ENCODE measurements at regions not wholly inside any gene's neighbourhood (a gene's known extent, or its start where the extent isn't known, plus 50 kb on each side); places are given as distances from the start of the nearest gene placed in this dataset.

- DNase-seq: no peak
Observed at GRCh38 chr2:423479-423878, 135.6 kb upstream of the ALKAL2 start.

GRCh38 chr2:422676-423435, 135.0 kb upstream of the ALKAL2 start:
- DNase-seq: no peak

- DNase-seq: no peak
Observed at GRCh38 chr2:421406-421805, 133.5 kb upstream of the ALKAL2 start.

- no peak for DNase-seq
Observed at GRCh38 chr2:419687-420317, 131.9 kb upstream of the ALKAL2 start.

GRCh38 chr2:417662-418061, 129.8 kb upstream of the ALKAL2 start:
- no peak for DNase-seq

- no peak for DNase-seq
Observed at GRCh38 chr2:417006-417405, 129.1 kb upstream of the ALKAL2 start.

GRCh38 chr2:415986-416610, 128.2 kb upstream of the ALKAL2 start:
- DNase-seq: no peak

- no peak for DNase-seq
Observed at GRCh38 chr2:409523-409922, 121.6 kb upstream of the ALKAL2 start.

GRCh38 chr2:407630-408029, 119.7 kb upstream of the ALKAL2 start:
- no peak for DNase-seq

GRCh38 chr2:406876-407275, 119.0 kb upstream of the ALKAL2 start:
- no peak for DNase-seq

- DNase-seq: no peak
Observed at GRCh38 chr2:406231-406630, 118.3 kb upstream of the ALKAL2 start.

- no peak for DNase-seq
Observed at GRCh38 chr2:404581-404980, 116.7 kb upstream of the ALKAL2 start.

GRCh38 chr2:403682-404081, 115.8 kb upstream of the ALKAL2 start:
- DNase-seq: no peak

- no peak for DNase-seq
Observed at GRCh38 chr2:402721-403120, 114.8 kb upstream of the ALKAL2 start.

GRCh38 chr2:402206-402605, 114.3 kb upstream of the ALKAL2 start:
- DNase-seq: no peak

- DNase-seq: no peak
Observed at GRCh38 chr2:401019-401679, 113.3 kb upstream of the ALKAL2 start.

- no peak for DNase-seq
Observed at GRCh38 chr2:397926-398325, 110.0 kb upstream of the ALKAL2 start.

GRCh38 chr2:397521-397920, 109.6 kb upstream of the ALKAL2 start:
- no peak for DNase-seq

GRCh38 chr2:396903-397302, 109.0 kb upstream of the ALKAL2 start:
- DNase-seq: no peak

- no peak for DNase-seq
Observed at GRCh38 chr2:395886-396285, 108.0 kb upstream of the ALKAL2 start.

GRCh38 chr2:393711-394696, 106.1 kb upstream of the ALKAL2 start:
- DNase-seq: peak; percentile 15

- no peak for DNase-seq
Observed at GRCh38 chr2:392926-393280, 105.0 kb upstream of the ALKAL2 start.

Measured in KG1 (cell line).